ENCODE measurements at regions not wholly inside any gene's neighbourhood (a gene's known extent, or its start where the extent isn't known, plus 50 kb on each side); places are given as distances from the start of the nearest gene placed in this dataset.

GRCh38 chr11:110023711-110024110 is 69.5 kb upstream of the ZC3H12C start:
- TF ChIP-seq CTCF (conservative IDR thresholded peaks at IDR 0.05), result no peak
- TF ChIP-seq ZFX (IDR thresholded peaks at IDR 0.05), result no peak

GRCh38 chr11:110026858-110027626 is 66.2 kb upstream of the ZC3H12C start:
- no peak overlapping the region for H3K27ac ChIP-seq
- TF ChIP-seq CTCF (conservative IDR thresholded peaks at IDR 0.05) (no peak), ZFX (IDR thresholded peaks at IDR 0.05) (no peak)

More at GRCh38 chr11:110023711-110024110, 69.5 kb upstream of the ZC3H12C start:
- H3K27ac ChIP-seq, result no peak overlapping the region

GRCh38 chr11:110027627-110028371 is 65.4 kb upstream of the ZC3H12C start:
- no peak overlapping the region for H3K27ac ChIP-seq
- TF ChIP-seq ZFX (IDR thresholded peaks at IDR 0.05) (no peak), CTCF (conservative IDR thresholded peaks at IDR 0.05) (no peak)

GRCh38 chr11:110028921-110029320 is 64.3 kb upstream of the ZC3H12C start:
- TF ChIP-seq CTCF (conservative IDR thresholded peaks at IDR 0.05), result no peak
- no peak for TF ChIP-seq ZFX (IDR thresholded peaks at IDR 0.05)
- H3K27ac ChIP-seq, result no peak overlapping the region

GRCh38 chr11:110029714-110030113 is 63.5 kb upstream of the ZC3H12C start:
- TF ChIP-seq ZFX (IDR thresholded peaks at IDR 0.05), result no peak
- TF ChIP-seq CTCF (conservative IDR thresholded peaks at IDR 0.05), result no peak
- no peak overlapping the region for H3K27ac ChIP-seq

GRCh38 chr11:110031171-110031570 is 62.0 kb upstream of the ZC3H12C start:
- H3K27ac ChIP-seq, result no peak overlapping the region

More at GRCh38 chr11:110031171-110031570, 62.0 kb upstream of the ZC3H12C start:
- TF ChIP-seq ZFX (IDR thresholded peaks at IDR 0.05) (no peak), CTCF (conservative IDR thresholded peaks at IDR 0.05) (no peak)

Measured in C4-2B (cell line).